ENCODE measurements at regions not wholly inside any gene's neighbourhood (a gene's known extent, or its start where the extent isn't known, plus 50 kb on each side); places are given as distances from the start of the nearest gene placed in this dataset.
A peak's percentile ranks its signal among the peaks of the same experiment; 100 is the strongest.

DNA sequence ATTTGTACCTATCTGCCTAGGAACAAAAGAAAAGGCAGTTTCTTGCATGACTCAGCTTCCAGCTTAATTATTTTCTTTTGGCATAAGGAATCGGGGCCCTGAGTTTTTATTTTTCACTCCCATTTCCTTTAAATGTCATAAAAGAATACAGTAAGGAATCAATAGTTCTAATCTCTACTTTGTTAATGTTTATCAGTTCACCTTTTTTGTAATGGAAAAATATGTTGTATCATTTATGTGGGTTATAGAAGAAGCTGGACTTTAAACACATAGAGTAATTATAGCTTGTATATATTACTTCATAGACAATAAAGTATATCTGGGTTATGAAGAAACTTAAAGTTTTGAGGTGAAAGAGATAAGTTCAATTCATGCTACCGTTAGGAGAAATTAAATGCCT is 1214.8 kb upstream of the GJE1 start:
- Histone ChIP-seq H3K9me3 (ENCODE audit: control insufficient read depth, low read length) (peaks cover 8% of the 10 kb centered on the region), H3K4me1 (ENCODE audit: control insufficient read depth, insufficient read depth, low read length) (no peaks in the 10 kb centered on the region), H3K4me3 (ENCODE audit: low read length) (no peak overlapping the region), H3K9ac (ENCODE audit: extremely low read depth, low read length, poor library complexity, severe bottlenecking) (no peak overlapping the region), H3K36me3 (ENCODE audit: control insufficient read depth, insufficient read depth, low read length) (no peaks in the 10 kb centered on the region), H3K27me3 (ENCODE audit: control insufficient read depth, insufficient read depth, low read length, poor library complexity, severe bottlenecking) (no peaks in the 10 kb centered on the region), H3K27ac (ENCODE audit: low read depth, low read length) (no peak overlapping the region)
- Mint-ChIP-seq H3K4me3 (no peak overlapping the region), H3K27me3 (ENCODE audit: insufficient read depth) (no peaks in the 10 kb centered on the region), H3K9me3 (no peaks in the 10 kb centered on the region), H3K36me3 (ENCODE audit: low read depth) (no peaks in the 10 kb centered on the region), H3K4me1 (peaks cover 3% of the 10 kb centered on the region), H3K27ac (no peak overlapping the region)
- WGBS, 2 experiments (ENCODE audit: insufficient coverage in 1 of 2, insufficient read length in 1 of 2): 90 to 92% methylated on average over 1 to 2 of the region's 2 CpGs
- no peak for DNase-seq
- TF ChIP-seq, protein P1, sequence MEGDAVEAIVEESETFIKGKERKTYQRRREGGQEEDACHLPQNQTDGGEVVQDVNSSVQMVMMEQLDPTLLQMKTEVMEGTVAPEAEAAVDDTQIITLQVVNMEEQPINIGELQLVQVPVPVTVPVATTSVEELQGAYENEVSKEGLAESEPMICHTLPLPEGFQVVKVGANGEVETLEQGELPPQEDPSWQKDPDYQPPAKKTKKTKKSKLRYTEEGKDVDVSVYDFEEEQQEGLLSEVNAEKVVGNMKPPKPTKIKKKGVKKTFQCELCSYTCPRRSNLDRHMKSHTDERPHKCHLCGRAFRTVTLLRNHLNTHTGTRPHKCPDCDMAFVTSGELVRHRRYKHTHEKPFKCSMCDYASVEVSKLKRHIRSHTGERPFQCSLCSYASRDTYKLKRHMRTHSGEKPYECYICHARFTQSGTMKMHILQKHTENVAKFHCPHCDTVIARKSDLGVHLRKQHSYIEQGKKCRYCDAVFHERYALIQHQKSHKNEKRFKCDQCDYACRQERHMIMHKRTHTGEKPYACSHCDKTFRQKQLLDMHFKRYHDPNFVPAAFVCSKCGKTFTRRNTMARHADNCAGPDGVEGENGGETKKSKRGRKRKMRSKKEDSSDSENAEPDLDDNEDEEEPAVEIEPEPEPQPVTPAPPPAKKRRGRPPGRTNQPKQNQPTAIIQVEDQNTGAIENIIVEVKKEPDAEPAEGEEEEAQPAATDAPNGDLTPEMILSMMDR (conservative IDR thresholded peaks at IDR 0.05): no peak

DNA sequence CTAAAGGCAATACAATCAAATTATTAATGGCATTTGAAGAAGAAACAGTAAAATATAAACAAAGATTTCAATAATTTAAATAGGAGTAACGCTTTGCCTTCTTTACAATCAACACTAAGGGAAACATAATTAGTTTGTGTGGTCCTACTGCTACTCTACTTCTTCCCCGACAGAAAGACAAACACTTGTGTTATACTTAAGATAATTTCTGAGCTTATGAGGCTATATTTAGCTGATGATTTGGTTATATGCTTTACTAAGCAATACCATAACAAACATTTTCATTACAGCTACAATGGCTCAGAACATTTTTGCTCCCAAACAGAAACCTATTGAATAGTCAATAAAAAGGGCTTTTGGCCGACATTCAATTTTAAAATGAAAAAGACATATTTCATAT is 1217.2 kb upstream of the GJE1 start:
- WGBS, 2 experiments (ENCODE audit: insufficient coverage in 1 of 2, insufficient read length in 1 of 2): 96% methylated on average over 3 of the region's 3 CpGs; no CpG with 5 or more reads in 1 of the 2 experiments
- H3K9ac ChIP-seq (ENCODE audit: extremely low read depth, low read length, poor library complexity, severe bottlenecking): no peak overlapping the region
- Mint-ChIP-seq H3K36me3 (ENCODE audit: low read depth) (no peaks in the 10 kb centered on the region), H3K27ac (no peak overlapping the region), H3K27me3 (ENCODE audit: insufficient read depth) (no peaks in the 10 kb centered on the region), H3K4me1 (no peaks in the 10 kb centered on the region), H3K9me3 (no peaks in the 10 kb centered on the region), H3K4me3 (no peak overlapping the region)
- no peak overlapping the region for H3K4me3 ChIP-seq (ENCODE audit: low read length)
- TF ChIP-seq, protein P1 (conservative IDR thresholded peaks at IDR 0.05): no peak
- H3K27me3 ChIP-seq (ENCODE audit: control insufficient read depth, insufficient read depth, low read length, poor library complexity, severe bottlenecking): no peaks in the 10 kb centered on the region
- H3K27ac ChIP-seq (ENCODE audit: low read depth, low read length): no peak overlapping the region
- DNase-seq: no peak
- no peaks in the 10 kb centered on the region for H3K4me1 ChIP-seq (ENCODE audit: control insufficient read depth, insufficient read depth, low read length)
- H3K9me3 ChIP-seq (ENCODE audit: control insufficient read depth, low read length): peaks cover 8% of the 10 kb centered on the region
- no peaks in the 10 kb centered on the region for H3K36me3 ChIP-seq (ENCODE audit: control insufficient read depth, insufficient read depth, low read length)

DNA sequence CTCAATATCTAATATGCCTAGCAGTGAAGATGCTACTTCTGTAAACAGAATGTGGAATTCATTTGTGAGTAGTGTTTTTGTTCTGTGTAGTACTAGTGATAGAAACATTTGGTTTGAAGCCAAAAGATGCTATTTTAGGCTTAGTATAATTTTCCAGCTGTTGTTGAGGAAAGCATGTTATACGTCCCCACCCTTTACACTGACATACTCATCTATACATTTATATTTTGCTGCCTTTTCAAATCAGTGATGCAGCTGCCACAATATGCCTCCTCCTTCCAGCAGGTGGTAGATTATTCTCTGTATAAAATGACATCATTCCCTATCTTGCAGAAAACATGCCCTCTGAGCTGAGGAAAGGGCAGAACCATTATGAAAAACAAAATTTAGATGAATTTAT is 1217.6 kb upstream of the GJE1 start:
- Mint-ChIP-seq H3K36me3 (ENCODE audit: low read depth) (no peaks in the 10 kb centered on the region), H3K27ac (no peak overlapping the region), H3K4me1 (no peaks in the 10 kb centered on the region), H3K27me3 (ENCODE audit: insufficient read depth) (no peaks in the 10 kb centered on the region), H3K4me3 (no peak overlapping the region), H3K9me3 (no peaks in the 10 kb centered on the region)
- no peak for DNase-seq
- Histone ChIP-seq H3K27ac (ENCODE audit: low read depth, low read length) (no peak overlapping the region), H3K27me3 (ENCODE audit: control insufficient read depth, insufficient read depth, low read length, poor library complexity, severe bottlenecking) (no peaks in the 10 kb centered on the region), H3K4me3 (ENCODE audit: low read length) (no peak overlapping the region), H3K4me1 (ENCODE audit: control insufficient read depth, insufficient read depth, low read length) (no peaks in the 10 kb centered on the region), H3K9ac (ENCODE audit: extremely low read depth, low read length, poor library complexity, severe bottlenecking) (no peak overlapping the region), H3K9me3 (ENCODE audit: control insufficient read depth, low read length) (peaks cover 8% of the 10 kb centered on the region), H3K36me3 (ENCODE audit: control insufficient read depth, insufficient read depth, low read length) (no peaks in the 10 kb centered on the region)
- TF ChIP-seq, protein P1 (conservative IDR thresholded peaks at IDR 0.05): peak; percentile 13
- 76% methylated on average over 1 of the region's 1 CpG; no CpG with 5 or more reads in 1 of the 2 experiments for WGBS, 2 experiments (ENCODE audit: insufficient coverage in 1 of 2, insufficient read length in 1 of 2)

Measured in endodermal cell (in vitro differentiated cells).